ENCODE measurements at regions not wholly inside any gene's neighbourhood (a gene's known extent, or its start where the extent isn't known, plus 50 kb on each side); places are given as distances from the start of the nearest gene placed in this dataset.

GRCh38 chr13:59197397-59197796 lies 966.3 kb downstream of the DIAPH3 start:
- TF ChIP-seq GATA2 (IDR thresholded peaks at IDR 0.05; ENCODE audit: low read depth, low read length) (no peak), GATA3 (IDR thresholded peaks at IDR 0.05; ENCODE audit: low read depth, low read length) (no peak)

All from SH-SY5Y (cell line).